Erythroblast (primary cell): ENCODE measurements at regions not wholly inside any gene's neighbourhood (a gene's known extent, or its start where the extent isn't known, plus 50 kb on each side); places are given as distances from the start of the nearest gene placed in this dataset.

Source experiments
- GATA1 ChIP-seq: IDR thresholded peaks from 2 replicates; pipeline ENCODE4 v1.6.1; 2011; ENCODE audit warnings: low read depth, mild to moderate bottlenecking, control low read depth, low read length, moderate library complexity
- POLR2A ChIP-seq: IDR thresholded peaks from 2 replicates; pipeline ENCODE4 v1.6.1; 2011; ENCODE audit warnings: mild to moderate bottlenecking, low read length

DNA sequence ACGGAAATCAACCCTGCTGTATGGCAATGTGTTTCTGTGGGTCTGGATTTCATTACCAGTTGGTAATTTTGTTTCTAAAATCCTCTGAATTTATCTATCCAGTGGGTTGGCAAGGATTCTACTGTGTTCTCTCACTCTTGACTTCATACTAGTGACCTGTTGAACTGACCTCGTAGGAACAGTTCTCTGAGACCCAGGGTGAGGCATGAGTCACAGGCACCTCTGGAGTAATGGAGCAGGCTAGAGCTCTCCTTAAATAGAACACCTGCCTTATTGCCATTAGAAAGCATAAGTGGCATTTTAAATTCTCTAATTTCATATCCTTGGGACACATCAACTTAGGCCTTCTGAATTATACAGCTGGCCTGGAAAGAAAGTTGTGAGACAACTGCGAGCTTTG lies 258.3 kb upstream of the NAV3 start:
- TF ChIP-seq POLR2A (no peak), GATA1 (no peak)
